Renal cortical epithelial cell (primary cell): ENCODE measurements at regions not wholly inside any gene's neighbourhood (a gene's known extent, or its start where the extent isn't known, plus 50 kb on each side); places are given as distances from the start of the nearest gene placed in this dataset.

ENCODE experiments used
- DNase-seq: peaks from one replicate; pipeline ENCODE4 v3.0.0-alpha.2; 2011; ENCODE audit warnings: low read depth

GRCh38 chr5:176711883-176712282 is 64.6 kb downstream of the TSPAN17 start:
- DNase-seq = no peak

GRCh38 chr5:176712546-176713304 is 65.4 kb downstream of the TSPAN17 start:
- DNase-seq = no peak

GRCh38 chr5:176713409-176713808 is 66.1 kb downstream of the TSPAN17 start:
- no peak for DNase-seq

GRCh38 chr5:176714067-176714466 is 66.8 kb downstream of the TSPAN17 start:
- DNase-seq = no peak

- DNase-seq = peak; percentile 64
These were observed 69.0 kb downstream of the TSPAN17 start for GRCh38 chr5:176716320-176716719.

GRCh38 chr5:176719113-176719739 is 71.9 kb downstream of the TSPAN17 start:
- DNase-seq = no peak

GRCh38 chr5:176721509-176721908 is 74.2 kb downstream of the TSPAN17 start:
- no peak for DNase-seq

GRCh38 chr5:176722757-176723156 is 75.5 kb downstream of the TSPAN17 start:
- no peak for DNase-seq

GRCh38 chr5:176723440-176723839 is 76.2 kb downstream of the TSPAN17 start:
- no peak for DNase-seq

- DNase-seq = no peak
These were observed 77.2 kb downstream of the TSPAN17 start for GRCh38 chr5:176724472-176724871.

GRCh38 chr5:176725521-176726280 is 78.4 kb downstream of the TSPAN17 start:
- DNase-seq = no peak

GRCh38 chr5:176726746-176727527 is 79.7 kb downstream of the TSPAN17 start:
- DNase-seq = no peak

- no peak for DNase-seq
These were observed 80.2 kb downstream of the TSPAN17 start for GRCh38 chr5:176727528-176727900.

GRCh38 chr5:176727983-176728675 is 80.8 kb downstream of the TSPAN17 start:
- no peak for DNase-seq

GRCh38 chr5:176728831-176729251 is 81.5 kb upstream of the UNC5A start:
- DNase-seq = no peak

- DNase-seq = no peak
These were observed 79.4 kb upstream of the UNC5A start for GRCh38 chr5:176730815-176731475.

GRCh38 chr5:176731506-176732160 is 78.7 kb upstream of the UNC5A start:
- DNase-seq = no peak

- DNase-seq = no peak
These were observed 78.1 kb upstream of the UNC5A start for GRCh38 chr5:176732306-176732705.

- DNase-seq = no peak
These were observed 77.5 kb upstream of the UNC5A start for GRCh38 chr5:176732736-176733405.
